Femur (tissue), 1 donor: ENCODE measurements at regions not wholly inside any gene's neighbourhood (a gene's known extent, or its start where the extent isn't known, plus 50 kb on each side); places are given as distances from the start of the nearest gene placed in this dataset.

Source experiments
- DNase-seq: peaks from one replicate; pipeline ENCODE4 v3.0.0-alpha.2; 2017

DNA sequence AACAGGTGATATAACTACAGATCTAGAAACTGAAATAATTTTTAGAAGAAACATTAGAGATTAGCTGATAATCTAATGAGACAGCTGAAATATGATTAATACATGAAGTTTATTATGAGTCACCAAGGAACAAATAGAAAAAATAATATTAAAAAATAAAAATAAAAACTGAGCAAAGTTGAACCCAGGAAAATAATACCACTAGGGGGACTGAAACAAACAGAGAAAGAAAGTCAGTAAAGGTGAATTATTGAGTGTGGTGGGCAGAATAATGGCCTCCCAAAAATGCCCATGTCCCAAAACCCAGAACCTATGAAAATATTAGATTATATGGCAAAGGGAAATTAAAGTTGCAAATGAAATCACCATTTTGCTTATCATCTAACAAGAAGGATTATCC is 820.7 kb upstream of the INTU start:
- DNase-seq = no peak

DNA sequence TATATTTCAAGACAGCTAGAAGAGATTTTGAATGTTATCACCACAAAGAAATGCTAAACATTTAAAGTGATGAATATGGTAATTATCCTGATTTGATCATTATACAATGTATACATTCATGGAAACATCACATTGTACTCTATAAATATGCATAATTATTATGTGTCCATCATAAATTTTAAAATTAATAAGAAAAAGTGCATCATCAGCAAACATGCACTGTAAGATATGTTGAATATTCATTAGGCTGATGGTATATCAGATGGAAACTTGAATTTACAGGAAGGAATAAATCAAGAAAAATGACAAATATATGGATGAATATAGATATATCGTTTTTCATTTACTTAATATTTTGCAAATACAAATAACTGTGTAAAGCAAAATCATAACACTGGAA is 812.1 kb upstream of the INTU start:
- DNase-seq = no peak

DNA sequence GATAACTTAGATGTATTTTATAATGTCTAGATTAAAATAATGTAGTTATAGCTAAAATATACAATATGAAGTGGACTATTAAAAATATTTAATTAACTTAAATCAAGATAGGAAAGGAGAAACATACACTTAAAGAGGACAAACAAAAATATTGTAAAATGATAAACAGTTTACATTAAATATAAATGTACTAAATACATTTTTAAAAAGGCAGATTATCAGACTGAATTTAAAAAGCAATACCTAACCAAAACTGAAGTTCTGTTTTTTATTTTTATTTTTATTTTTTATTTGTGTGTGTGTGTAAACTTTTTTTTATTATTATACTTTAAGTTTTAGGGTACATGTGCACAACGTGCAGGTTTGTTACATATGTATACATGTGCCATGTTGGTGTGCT is 811.6 kb upstream of the INTU start:
- no peak for DNase-seq

DNA sequence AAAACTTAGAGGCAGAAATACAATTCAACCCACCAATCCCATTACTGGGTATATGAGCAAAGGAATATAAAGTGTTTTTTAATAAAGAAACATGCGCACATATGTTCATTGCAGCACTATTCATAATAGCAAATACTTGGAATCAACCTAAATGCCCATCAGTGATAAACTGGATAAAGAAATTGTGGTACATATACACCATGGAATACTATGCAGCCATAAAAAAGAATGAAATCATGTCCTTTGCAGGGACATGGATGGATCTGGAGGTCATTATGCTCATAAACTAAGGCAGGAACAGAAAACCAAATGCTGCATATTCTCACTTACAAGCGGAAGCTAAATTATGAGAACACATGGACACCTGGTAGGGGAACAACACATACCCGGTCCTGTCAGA is 807.7 kb upstream of the INTU start:
- no peak for DNase-seq

DNA sequence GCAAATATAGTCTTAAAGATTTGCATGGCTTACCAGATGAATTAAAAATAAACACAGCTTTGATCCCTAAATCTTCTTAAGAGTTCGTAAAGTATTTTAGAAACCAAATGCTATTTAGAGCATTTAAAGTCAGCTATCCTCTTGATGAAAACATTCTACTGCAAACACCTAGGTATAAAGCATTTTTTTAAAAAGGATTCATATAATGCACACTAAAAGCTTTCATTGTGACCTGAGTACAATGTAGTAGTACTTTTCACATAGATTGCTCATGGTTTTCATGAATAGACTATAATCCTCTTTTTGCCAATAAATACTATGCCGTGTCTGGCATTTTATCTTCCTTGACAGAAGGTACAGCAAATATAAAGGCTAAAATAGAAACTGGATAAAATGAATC is 805.1 kb upstream of the INTU start:
- no peak for DNase-seq

DNA sequence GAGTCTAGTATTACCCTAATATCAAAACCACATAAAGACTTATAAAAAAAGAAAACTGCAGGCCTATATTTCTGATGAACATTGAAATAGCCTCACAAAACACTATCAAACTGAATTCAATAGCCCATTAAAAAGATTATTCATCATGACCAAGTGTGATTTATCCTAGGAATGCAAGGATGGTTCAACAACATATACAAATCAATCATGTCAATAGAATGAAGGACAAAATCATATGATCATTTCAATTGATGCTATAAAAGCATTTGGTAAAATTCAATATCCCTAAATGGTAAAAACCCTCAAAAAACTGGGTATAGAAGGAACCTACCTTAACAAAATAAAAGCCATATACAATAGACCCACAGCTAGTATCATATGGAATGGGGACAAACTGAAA is 797.9 kb upstream of the INTU start:
- DNase-seq = no peak

DNA sequence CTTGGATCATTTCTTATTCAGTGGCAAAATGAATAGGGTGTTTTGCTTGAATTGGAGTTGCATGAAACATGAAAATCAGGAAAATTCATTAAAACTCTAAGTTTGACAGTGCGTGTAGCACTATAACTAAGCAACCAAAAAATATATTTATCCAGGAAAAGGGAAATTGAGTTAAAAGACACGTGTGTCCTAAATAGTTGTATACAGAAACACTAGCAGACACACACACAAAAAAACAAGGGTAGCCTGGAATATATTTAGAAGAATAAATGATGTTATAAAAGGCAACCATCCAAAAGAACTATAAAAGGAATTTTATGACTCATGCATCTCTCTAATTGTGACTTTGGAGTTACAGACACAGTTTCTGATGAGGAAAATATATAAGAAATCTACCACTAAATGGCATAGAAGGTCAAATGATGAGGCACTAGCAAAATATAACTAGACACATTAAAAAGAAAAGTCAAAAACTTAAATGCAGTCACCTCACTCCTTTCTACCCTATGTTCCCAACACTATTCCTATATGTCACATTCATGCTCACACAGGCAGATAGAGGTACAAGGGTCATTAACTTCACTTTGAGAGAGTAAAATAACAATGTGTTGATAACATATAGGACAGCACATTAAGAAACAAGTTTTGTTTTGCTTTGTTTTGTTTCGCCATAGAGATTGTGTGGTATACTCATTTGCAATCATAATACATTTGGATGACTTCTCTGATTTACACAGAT is 793.6 kb upstream of the INTU start:
- DNase-seq = no peak

DNA sequence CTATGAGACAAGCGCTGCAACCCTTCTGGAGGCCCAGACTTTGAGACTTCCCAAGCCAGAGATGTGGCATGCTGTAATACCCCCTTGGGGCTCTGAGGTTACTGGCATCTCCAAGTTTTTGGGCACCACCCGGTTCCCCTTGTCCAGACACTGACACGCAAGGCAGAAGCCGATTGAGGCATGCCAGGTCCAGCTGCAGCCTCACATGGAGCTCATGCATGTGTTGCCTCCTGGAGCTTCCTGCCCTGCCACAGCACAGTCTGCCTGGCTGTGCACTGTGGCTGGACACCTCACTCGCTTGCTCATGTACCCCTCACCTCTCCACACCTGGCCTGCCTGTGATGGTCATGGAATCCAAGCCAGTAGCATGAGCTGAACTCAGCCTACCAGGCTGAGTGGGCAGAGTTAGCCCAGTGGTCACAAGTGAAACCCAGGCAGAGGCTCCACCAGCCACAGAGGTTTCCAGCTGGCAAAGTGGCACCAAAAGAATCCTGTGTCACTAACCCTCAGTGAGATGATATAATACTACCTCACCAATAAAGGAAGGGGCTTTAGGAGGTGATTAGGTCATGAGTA is 789.2 kb upstream of the INTU start:
- no peak for DNase-seq

DNA sequence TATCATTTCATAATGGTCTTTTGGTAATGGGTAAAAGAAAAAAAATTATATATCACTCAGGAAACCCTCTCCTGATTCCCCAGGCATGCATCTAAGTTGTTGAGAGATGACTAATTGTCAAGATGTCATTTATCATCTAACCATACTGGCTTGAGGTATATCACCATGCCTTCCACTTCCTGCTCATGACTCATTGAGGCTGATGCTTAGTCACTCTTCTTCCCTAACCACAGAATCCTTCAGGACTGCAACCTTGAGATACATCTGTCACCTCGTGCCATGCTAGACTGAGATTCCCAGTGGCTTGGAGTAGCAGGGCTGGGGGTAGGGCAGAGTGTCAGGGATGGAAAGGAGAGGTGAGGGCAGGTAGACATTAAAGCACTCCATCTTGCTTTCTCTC is 782.5 kb upstream of the INTU start:
- no peak for DNase-seq

DNA sequence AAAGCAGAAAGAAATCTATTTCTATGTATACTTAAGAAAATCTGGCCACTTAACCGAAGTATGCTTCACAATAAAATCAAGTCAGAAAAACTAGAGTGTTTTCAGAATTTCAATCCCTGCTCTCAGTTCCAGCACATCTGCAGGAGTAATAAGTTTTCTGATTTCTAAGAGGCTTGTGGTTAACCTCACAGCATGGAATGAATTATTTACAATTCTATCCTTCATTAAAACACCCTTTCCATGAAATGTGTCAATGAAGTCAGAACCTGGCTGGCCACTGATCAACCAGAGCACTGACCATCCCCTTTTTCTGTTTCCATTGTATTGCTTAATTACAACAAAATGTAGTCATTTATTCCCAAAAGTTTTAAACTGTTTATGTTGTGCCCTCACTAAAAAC is 781.4 kb upstream of the INTU start:
- no peak for DNase-seq

DNA sequence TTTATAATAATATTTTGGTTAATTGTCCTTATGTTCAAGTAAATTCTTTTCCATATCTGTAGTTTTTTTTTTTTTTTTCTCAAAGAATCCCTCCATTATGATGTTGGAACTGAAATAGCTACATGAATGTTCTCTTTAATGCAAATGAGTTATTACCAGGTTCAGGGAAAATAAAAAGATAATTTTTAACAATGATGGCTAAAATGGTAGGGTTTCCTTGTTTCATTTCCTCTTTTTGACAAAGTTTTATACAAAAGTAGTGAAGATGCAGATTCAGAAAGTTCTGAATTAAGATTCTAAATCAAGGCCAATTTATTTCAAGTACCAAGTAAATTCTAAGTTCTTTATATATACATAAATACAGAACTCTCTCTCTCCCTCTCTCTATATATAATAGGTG is 779.0 kb upstream of the INTU start:
- DNase-seq = no peak

DNA sequence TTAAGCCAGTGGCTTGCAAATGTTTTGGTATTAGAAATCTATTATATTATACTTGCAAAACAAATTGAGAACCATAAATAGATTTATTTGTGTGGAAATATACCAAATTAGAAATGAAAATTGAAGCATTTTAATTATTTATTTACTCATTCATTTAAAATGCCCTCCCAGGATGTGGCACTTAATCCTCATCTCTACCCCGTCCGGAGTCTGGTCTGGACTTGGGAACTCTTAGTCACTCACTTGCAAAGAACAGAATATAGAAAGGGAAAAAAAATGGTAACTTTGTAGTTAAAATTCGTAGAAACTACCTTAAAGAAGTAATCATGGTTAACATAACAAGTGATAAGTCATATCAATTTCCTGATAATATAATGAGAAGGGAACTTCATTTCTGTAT is 775.9 kb upstream of the INTU start:
- no peak for DNase-seq

DNA sequence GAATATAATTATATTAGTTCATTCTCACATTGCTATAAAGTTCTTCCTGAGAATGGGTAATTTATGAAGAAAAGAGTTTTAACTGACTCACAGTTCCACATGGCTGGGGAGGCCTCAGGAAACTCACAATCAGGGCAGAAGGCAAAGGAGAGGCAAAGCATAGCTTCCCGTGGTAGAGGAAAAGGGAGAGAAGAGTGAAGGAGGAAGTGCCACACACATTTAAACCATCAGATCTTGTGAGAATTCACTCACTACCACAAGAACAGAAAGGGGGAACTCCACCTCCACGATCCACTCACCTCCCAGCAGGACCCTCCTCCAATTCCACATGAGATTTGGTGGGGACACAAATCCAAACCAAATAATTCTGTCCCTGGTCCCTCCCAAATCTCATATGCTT is 773.4 kb upstream of the INTU start:
- DNase-seq = no peak

DNA sequence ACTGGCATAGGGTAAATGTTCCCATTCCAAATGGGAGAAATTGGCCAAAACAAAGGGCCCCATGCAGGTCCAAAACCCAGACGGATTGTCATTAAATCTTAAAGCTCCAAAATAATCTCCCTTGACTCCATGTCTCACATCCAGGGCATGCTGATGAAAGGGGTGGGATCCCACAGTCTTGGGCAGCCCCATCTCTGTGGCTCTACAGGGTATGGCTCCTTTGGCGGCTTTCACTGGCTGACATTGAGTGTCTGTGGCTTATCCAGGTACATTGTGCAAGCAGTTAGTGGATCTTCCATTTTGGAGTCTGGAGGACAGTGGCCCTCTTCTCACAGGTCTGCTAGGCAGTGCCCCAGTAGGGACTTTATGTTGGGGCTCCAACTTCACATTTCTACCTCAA is 772.9 kb upstream of the INTU start:
- no peak for DNase-seq

DNA sequence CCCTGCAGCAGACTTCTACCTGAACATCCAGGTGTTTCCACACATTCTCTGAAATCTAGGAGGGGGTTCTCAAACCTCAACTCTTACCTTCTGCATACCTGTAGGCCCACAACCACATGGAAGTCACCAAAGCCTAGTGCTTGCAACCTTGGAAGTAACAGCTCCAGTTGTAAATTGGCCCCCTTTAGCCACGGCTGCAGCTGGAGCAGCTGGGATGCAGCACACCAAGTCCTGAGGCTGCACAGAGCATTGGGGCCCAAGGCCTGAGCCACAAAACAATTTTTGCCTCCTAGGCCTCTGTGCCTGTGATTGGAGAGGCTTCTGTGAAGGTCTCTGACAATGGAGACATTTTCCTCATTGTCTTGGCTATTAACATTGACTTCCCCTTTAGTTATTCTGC is 772.4 kb upstream of the INTU start:
- no peak for DNase-seq

DNA sequence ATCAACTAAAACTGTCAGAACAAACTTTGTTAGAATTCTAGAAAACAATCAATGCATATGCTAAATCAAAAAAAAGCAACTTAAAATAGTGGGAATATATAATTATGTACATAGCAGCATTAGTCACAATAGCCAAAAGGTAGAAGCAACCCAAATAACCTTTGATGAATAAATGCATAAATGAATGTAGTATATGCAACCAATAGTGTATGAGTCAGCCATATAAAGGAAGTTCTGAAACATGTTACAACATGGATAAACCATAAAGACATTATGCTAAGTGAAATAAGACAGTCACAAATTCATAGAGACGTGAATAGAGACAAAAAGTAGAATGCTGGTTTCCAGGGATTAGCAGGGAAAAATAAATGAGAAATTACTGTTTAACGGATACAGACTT is 762.8 kb upstream of the INTU start:
- no peak for DNase-seq

DNA sequence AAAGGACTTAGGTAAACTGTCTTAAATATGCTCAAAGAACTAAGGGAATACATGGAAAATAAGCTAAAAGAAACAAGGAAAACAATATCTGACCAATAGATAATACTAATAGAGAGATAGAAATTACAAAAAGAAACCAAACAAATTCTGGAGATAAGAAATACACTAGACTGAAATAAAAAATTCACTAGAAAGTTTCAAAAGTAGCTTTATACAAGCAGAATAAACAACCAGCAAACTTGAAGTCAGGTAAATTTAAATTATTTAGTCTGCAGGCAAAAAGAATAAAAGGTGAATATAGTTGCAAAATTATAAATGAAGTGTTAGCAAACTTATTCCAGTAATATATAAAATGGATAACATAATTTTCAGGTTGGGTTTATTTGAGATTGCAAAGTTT is 760.9 kb upstream of the INTU start:
- no peak for DNase-seq

DNA sequence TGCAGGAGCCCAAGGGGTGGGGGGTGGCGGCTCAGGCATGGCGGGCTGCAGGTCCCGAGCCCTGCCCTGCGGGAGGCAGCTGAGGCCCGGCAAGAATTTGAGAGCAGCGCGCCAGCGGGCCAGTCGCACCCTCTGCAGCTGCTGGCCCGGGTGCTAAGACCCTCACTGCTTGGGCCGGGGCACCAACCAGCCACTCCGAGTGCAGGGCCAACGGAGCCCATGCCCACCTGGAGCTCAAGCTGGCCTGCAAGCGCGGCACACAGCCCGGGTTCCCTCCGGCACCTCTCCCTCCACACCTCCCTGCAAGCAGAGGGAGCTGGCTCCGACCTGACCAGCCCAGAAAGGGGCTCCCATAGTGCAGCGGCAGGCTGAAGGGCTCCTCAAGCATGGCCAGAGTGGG is 758.2 kb upstream of the INTU start:
- DNase-seq = no peak

DNA sequence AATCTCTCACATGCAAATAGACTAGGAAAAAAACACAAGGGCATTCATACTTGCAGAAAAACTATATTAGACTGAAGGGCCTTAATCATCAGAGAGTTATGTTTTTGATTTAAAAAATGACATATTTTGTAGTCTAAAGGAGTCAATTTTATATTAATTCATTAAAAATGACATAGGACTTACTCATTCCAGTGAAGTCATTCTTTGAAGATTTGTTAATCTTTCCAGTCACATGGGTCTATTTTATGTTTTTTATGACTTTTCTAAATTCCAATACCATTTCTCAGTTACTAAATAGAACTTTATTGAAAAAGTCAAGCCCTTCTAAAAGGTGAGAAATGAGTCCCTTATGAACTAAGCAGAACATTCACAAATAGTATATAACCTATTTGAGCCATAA is 743.8 kb upstream of the INTU start:
- no peak for DNase-seq

DNA sequence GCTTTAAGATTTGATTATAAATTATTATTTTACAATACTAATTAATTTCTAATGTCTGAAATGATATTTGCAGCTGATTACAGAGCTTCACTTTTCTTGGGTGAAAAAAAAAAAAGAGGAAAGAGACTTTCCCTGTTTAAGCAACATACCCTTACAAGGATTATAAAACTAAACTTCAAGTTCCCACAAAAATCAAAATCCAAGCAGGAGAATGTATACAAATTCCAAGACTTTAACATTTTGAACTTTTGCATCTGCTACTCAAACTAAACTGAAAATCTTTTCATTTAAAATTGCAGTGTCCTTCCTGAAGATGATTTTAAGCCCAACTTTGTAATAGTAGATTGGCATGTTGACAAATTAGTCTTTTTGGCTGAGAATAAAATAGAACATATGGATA is 742.4 kb upstream of the INTU start:
- no peak for DNase-seq

DNA sequence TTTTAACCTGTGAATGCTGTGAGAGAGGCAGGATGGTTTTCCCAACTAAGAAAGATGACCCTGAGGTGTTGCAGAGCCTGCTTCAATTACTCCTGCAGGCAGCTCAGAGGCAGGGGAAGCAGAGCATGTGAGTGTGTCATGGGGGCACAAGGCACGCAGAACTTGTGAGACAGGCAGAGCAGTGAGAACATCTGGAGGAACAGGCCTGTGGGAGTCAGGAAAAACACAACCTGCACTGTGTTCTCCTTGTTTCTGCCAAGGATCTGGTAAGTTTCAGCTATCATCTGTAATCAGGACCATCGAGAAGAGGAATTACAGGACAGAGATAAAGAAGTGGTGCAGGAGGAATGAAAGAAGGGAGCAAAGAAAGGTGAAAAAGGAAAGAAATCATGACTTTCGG is 741.8 kb upstream of the INTU start:
- no peak for DNase-seq

DNA sequence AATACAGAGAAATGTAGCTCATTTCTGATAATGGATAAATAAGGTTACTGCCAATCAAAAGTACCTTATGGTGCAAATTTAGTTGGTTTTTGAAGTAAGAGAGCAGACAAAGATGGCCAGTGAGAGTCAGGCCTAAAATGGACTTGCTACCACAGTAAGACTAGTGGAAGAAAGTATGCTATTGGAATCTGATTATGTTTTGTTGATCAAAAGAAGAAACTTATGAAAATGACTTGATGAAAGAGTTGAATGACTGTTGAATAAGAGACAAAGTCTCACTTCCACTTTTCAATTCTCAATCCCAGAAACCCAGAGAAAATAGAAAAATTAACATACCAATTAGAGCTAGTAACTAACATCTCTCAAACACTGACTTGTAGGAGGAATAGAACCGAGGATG is 737.8 kb upstream of the INTU start:
- no peak for DNase-seq

DNA sequence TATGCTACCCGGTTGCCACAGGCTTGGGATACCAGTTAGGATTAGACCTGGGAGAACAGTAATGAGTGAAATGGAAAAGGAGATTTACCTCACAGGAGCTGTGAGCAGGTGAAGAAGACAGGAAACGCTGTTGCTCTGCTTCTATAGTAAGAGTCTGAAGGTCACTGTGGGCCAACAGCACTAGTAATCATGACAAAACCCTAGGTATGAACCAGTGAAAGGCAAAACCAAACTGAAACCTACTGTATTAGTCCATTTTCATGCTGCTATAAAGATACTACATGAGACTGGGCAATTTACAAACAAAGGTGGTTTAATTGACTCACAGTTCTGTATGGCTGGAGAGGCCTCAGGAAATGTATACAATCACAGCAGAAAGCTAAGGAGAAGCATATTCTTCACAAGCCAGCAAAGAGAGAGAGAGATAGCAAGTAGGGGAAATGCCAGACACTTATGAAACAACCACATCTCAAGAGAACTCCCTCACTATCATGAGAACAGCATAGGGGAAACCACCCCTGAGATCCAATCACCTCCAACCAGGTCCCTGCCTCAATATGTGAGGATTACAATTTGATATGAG is 736.7 kb upstream of the INTU start:
- DNase-seq = no peak

DNA sequence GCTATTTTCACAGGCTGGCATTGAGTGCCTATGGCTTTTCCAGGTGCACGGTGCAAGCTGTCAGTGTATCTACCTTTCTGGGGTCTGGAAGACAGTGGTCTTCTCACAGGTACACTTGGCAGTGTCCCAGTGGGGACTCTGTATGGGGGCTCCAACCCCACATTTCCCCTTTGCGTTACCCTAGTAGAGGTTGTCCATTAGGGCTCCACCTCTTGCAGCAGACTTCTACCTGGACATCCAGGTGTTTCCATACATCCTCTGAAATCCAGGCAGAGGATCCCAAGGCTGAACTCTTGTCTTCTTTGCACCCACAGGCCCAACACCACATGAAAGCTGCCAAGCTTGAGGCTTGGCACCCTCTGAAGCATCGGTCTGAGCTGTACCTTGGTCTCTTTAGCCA is 735.7 kb upstream of the INTU start:
- DNase-seq = no peak

DNA sequence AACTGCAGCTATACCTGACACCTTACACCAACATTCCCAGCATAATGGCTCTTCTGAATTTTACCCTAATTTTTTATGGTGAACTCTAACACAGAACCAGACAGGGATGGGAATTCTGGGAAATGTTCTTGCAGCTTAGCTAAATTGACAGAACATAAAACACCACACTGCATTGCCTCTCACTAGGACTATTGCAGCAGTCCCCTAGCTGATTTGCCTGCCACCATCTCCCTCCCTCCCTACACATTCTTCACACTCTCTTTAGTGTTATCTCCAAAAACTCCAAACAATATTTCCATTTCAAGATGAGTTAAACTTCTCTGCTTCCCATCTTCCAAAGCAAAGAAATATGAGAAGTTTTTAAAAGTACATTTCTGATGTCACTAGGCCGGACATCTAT is 733.9 kb upstream of the INTU start:
- DNase-seq = no peak
